Breast epithelium (tissue), 4 donors: ENCODE measurements at regions not wholly inside any gene's neighbourhood (a gene's known extent, or its start where the extent isn't known, plus 50 kb on each side); places are given as distances from the start of the nearest gene placed in this dataset.
A peak's percentile ranks its signal among the peaks of the same experiment; 100 is the strongest.

Experiments
- DNase-seq, 2 donors: peaks; one replicate each; pipeline ENCODE4 v3.0.0-alpha.2; 2019; ENCODE audit warnings: low spot score in 2 of 2
- H3K27ac ChIP-seq, 2 donors: fragments of 200-600 bp; sonication (generic) in 1 of 2; one replicate each; pipeline ENCODE4 v1.5.1; 2016 to 2019; ENCODE audit warnings: mild to moderate bottlenecking in 1 of 2
- H3K27me3 ChIP-seq, 2 donors: fragments of 200-600 bp; sonication (generic) in 1 of 2; one replicate each; pipeline versions ENCODE4 v1.5.1 to v1.6.0; 2017 to 2019; ENCODE audit warnings: control low read depth in 1 of 2, mild to moderate bottlenecking in 1 of 2
- H3K36me3 ChIP-seq: fragments of 200-600 bp; one replicate; pipeline ENCODE4 v1.5.1; 2019
- H3K4me1 ChIP-seq, 2 donors: fragments of 200-600 bp; sonication (generic); one replicate each; pipeline ENCODE4 v1.5.1; 2016 to 2019; ENCODE audit warnings: control low read depth in 1 of 2
- H3K4me3 ChIP-seq, 3 donors: fragments of 200-600 bp; sonication (generic); 1 replicate in 2 of 3; 2 replicates in 1 of 3; pipeline ENCODE4 v1.5.1; 2016 to 2019; ENCODE audit warnings: mild to moderate bottlenecking in 3 of 3, moderate library complexity in 2 of 3
- H3K9me3 ChIP-seq, 2 donors: fragments of 200-600 bp; sonication (generic) in 1 of 2; one replicate each; pipeline ENCODE4 v1.5.1; 2016 to 2019; ENCODE audit warnings: control low read depth in 1 of 2
- POLR2A ChIP-seq: fragments of 450-650 bp; IDR thresholded peaks from one replicate; pipeline ENCODE4 v1.6.1; 2016; ENCODE audit warnings: antibody characterized with exemption, mild to moderate bottlenecking, moderate library complexity
- POLR2AphosphoS5 ChIP-seq, 3 donors: sonication (generic); formaldehyde crosslinking; IDR thresholded peaks; one replicate each; pipeline ENCODE4 v1.6.1; 2017; ENCODE audit warnings: antibody characterized with exemption in 3 of 3
- intact Hi-C: fragments of 100-400 bp; cut with DNase I; formaldehyde crosslinking; loops from one replicate; pipeline ENCODE4 v1.15.1; 2023; ENCODE audit warnings: low total_unique reads
- TF ChIP-seq, protein P1 (sequence below), 3 donors: fragments of 450-650 bp; IDR thresholded peaks; one replicate each; pipeline ENCODE4 v1.5.1; 2016 to 2017; ENCODE audit warnings: antibody characterized with exemption in 3 of 3, mild to moderate bottlenecking in 3 of 3, moderate library complexity in 3 of 3

DNA sequence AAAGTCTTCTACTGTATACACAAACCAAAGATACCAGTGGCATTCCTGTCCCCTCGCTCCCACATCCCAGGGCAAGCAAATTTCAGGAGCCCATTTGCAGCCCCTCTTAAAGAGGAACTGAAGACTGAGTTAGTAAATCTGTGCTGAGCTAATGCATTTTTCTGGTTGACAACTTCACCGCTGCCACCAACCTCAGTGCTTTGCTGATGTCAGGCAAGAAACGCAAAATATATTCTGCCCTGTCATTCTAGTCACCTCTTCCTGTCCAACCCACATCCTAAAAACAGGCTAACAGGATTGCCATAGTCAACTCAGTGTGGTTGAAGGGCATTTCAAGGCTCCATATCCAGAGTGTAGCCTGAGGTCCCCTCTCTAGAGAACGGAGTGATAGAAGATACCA, 59.4 kb upstream of the FICD start:
- Histone ChIP-seq H3K36me3 (no peaks in the 10 kb centered on the region), H3K27ac (no peak overlapping the region), H3K4me3 (no peak overlapping the region), H3K27me3 (no peaks in the 10 kb centered on the region), H3K9me3 (no peaks in the 10 kb centered on the region), H3K4me1 (no peaks in the 10 kb centered on the region)
- DNase-seq, result no peak
- intact Hi-C loops, result no loop called here
- TF ChIP-seq POLR2A, result no peak
- no peak for TF ChIP-seq POLR2AphosphoS5 (IDR thresholded peaks at IDR 0.05)
- TF ChIP-seq, protein P1, sequence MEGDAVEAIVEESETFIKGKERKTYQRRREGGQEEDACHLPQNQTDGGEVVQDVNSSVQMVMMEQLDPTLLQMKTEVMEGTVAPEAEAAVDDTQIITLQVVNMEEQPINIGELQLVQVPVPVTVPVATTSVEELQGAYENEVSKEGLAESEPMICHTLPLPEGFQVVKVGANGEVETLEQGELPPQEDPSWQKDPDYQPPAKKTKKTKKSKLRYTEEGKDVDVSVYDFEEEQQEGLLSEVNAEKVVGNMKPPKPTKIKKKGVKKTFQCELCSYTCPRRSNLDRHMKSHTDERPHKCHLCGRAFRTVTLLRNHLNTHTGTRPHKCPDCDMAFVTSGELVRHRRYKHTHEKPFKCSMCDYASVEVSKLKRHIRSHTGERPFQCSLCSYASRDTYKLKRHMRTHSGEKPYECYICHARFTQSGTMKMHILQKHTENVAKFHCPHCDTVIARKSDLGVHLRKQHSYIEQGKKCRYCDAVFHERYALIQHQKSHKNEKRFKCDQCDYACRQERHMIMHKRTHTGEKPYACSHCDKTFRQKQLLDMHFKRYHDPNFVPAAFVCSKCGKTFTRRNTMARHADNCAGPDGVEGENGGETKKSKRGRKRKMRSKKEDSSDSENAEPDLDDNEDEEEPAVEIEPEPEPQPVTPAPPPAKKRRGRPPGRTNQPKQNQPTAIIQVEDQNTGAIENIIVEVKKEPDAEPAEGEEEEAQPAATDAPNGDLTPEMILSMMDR (IDR thresholded peaks at IDR 0.05), result no peak

DNA sequence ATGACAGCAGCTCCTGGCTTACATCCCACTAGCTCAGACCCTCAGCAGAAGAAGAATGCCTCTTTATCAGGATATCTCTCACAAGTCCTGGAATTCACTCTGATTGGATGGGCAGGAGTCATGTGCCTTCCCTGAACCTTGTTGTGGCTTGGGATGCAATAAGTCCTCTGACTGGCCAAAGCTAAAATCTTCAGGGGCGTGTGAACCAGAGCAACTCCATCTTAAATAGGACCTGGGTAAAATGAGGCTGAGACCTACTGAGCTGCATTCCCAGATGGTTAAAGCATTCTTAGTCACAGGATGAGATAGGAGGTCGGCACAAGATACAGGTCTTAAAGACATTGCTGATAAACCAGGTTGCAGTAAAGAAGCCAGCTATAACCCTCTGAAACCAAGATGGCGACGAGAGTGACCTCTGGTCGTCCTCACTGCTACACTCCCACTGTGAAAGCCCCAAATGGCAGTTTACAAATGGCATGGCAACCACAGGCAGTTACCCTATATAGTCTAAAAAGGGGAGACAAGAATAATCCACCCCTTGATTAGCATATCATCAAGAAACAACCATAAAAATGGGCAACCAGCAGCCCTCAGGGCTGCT, 60.4 kb upstream of the FICD start:
- Histone ChIP-seq H3K4me3 (no peak overlapping the region), H3K36me3 (no peaks in the 10 kb centered on the region), H3K4me1 (no peaks in the 10 kb centered on the region), H3K27ac (no peak overlapping the region), H3K9me3 (no peaks in the 10 kb centered on the region), H3K27me3 (no peaks in the 10 kb centered on the region)
- no peak for TF ChIP-seq POLR2AphosphoS5 (IDR thresholded peaks at IDR 0.05)
- intact Hi-C loops, result no loop called here
- DNase-seq, result no peak

DNA sequence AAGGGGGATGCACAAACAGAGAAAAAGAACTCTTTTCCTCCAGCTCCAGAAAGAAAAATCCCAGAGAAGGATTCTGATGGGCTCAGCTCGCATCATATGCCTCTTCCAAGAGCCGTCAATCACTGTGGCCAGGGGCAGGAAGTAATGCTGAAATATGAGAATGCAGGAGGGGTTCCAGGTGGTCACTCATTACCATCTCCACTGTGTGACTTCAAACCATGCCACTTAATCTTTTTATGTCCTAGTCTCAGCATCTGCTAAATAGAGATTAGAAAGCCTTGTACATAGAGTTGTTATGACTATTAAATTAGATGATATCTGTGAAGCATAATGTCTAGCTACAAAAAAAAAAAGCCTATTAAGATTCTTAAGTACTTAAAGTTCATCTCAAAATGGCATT, 65.6 kb upstream of the FICD start:
- Histone ChIP-seq H3K27ac (no peak overlapping the region), H3K27me3 (no peaks in the 10 kb centered on the region), H3K4me3 (no peak overlapping the region), H3K9me3 (no peaks in the 10 kb centered on the region), H3K4me1 (no peaks in the 10 kb centered on the region), H3K36me3 (no peaks in the 10 kb centered on the region)
- intact Hi-C loops, result no loop called here
- DNase-seq, result no peak
- TF ChIP-seq POLR2A (no peak), POLR2AphosphoS5 (IDR thresholded peaks at IDR 0.05) (no peak)
- TF ChIP-seq, protein P1 (IDR thresholded peaks at IDR 0.05), result no peak

DNA sequence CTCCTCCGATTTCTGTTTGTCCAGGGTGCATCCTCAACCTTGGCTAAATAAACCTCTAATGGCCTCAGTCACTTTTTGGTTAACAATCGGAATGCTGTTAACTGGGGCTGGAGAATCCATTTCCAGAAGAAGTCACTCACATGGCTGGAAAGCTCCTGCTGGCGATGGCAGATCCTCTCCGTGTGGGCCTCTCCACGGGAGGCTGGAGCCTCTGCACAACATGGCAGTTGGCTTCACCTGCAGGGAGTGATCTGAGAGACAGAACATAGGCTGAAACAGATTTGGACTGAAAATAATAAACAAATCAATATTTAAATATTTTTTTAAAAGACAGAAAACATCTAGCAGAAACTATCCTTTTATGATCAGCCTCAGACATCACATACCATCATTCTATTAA, 66.8 kb upstream of the FICD start:
- intact Hi-C loops, result no loop called here
- Histone ChIP-seq H3K4me1 (no peaks in the 10 kb centered on the region), H3K27ac (no peak overlapping the region), H3K36me3 (no peaks in the 10 kb centered on the region), H3K4me3 (no peak overlapping the region), H3K9me3 (no peaks in the 10 kb centered on the region), H3K27me3 (no peaks in the 10 kb centered on the region)
- TF ChIP-seq, protein P1 (IDR thresholded peaks at IDR 0.05), result no peak
- no peak for TF ChIP-seq POLR2A
- TF ChIP-seq POLR2AphosphoS5 (IDR thresholded peaks at IDR 0.05), result no peak
- no peak for DNase-seq

DNA sequence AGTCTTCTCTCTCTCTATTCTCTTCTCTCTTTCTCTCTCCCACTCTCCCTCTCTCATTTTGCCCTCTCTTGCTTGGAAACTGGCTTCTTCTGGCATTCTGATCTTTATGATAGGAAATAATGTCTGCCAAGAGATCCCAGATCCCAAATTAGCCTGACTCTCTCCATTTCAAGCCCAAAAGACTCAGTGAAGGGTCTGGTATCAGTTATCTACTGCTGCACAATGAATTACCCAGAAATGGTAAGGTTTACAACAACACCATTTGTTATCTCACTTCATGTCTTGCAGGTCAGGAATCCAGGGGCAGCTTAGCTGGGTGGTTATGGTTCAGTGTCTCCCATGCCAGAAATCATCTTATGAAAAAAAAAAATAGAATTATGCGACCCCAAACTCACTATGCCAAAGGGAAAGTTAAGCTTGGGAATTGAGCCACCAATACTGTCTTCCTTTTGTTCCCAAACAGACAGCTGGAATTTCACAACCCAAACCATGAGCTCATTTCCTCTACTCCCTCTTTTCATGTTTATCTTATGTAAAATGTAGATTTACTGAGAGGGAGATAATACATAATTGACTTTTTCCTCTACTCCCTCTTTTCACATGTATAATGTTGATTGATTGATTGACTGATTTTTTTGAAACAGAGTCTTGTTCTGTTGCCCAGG, 67.8 kb upstream of the FICD start:
- H3K9me3 ChIP-seq, result no peaks in the 10 kb centered on the region
- no peaks in the 10 kb centered on the region for H3K4me1 ChIP-seq
- TF ChIP-seq POLR2A, result no peak
- no peak for TF ChIP-seq POLR2AphosphoS5 (IDR thresholded peaks at IDR 0.05)
- TF ChIP-seq, protein P1 (IDR thresholded peaks at IDR 0.05), result no peak
- no peaks in the 10 kb centered on the region for H3K27me3 ChIP-seq
- no peak for DNase-seq
- no peak overlapping the region for H3K4me3 ChIP-seq
- intact Hi-C loops, result no loop called here
- H3K36me3 ChIP-seq, result no peaks in the 10 kb centered on the region
- peak overlapping the region in 1 of 2 donors; percentile 72 for H3K27ac ChIP-seq
